CD14-positive monocyte (primary cell): ENCODE measurements at regions not wholly inside any gene's neighbourhood (a gene's known extent, or its start where the extent isn't known, plus 50 kb on each side); places are given as distances from the start of the nearest gene placed in this dataset.

ENCODE experiments used
- DNase-seq, 3 donors: peaks; one replicate each; pipeline ENCODE4 v3.0.0-alpha.2; 2011 to 2022
- H2AFZ ChIP-seq: 2 replicates; pipeline ENCODE4 v1.6.0; 2012; ENCODE audit warnings: mild to moderate bottlenecking, low read depth, low read length, inconsistent platforms; ENCODE audit not compliant: insufficient read depth, poor library complexity, severe bottlenecking
- H3K27ac ChIP-seq, 2 donors: 1 replicate in 1 of 2; 2 replicates in 1 of 2; pipeline ENCODE4 v1.5.1; 2012 to 2013; ENCODE audit warnings: low read length in 2 of 2, control low read depth in 1 of 2, inconsistent platforms in 1 of 2, low read depth in 1 of 2, mild to moderate bottlenecking in 1 of 2
- H3K27me3 ChIP-seq, 2 donors: one replicate each; pipeline versions ENCODE4 v1.6.0 to v1.6.1; 2011 to 2013; ENCODE audit warnings: low read length in 2 of 2; ENCODE audit not compliant: control insufficient read depth in 2 of 2, insufficient read depth in 2 of 2
- H3K36me3 ChIP-seq, 2 donors: replicated peaks in 1 of 2; 1 replicate in 1 of 2; 2 replicates in 1 of 2; pipeline versions ENCODE4 v1.5.1 to v1.6.1; 2012 to 2013; ENCODE audit warnings: low read length in 2 of 2, control low read depth in 1 of 2, inconsistent platforms in 1 of 2, mild to moderate bottlenecking in 1 of 2; ENCODE audit not compliant: insufficient read depth in 2 of 2, control insufficient read depth in 1 of 2
- H3K4me1 ChIP-seq, 2 donors: 1 replicate in 1 of 2; 2 replicates in 1 of 2; pipeline versions ENCODE4 v1.5.1 to v1.6.1; 2012 to 2013; ENCODE audit warnings: low read length in 2 of 2, control low read depth in 1 of 2, inconsistent platforms in 1 of 2, mild to moderate bottlenecking in 1 of 2, moderate library complexity in 1 of 2; ENCODE audit not compliant: insufficient read depth in 2 of 2, control insufficient read depth in 1 of 2
- H3K4me2 ChIP-seq: replicated peaks from 2 replicates; pipeline ENCODE3; 2012; ENCODE audit warnings: low read length, moderate library complexity, mild to moderate bottlenecking; ENCODE audit not compliant: poor library complexity, severe bottlenecking; ENCODE audit errors: extremely low read depth
- H3K4me3 ChIP-seq, 3 experiments: fragments of 200-600 bp in 1 of 3; sonication (generic) in 1 of 3; replicated peaks in 1 of 3; 1 replicate in 2 of 3; 2 replicates in 1 of 3; pipeline ENCODE4 v1.5.1; 2011 to 2013; ENCODE audit warnings: low read length in 3 of 3, mild to moderate bottlenecking in 3 of 3, control low read depth in 2 of 3, low read depth in 2 of 3, inconsistent platforms in 1 of 3, moderate library complexity in 1 of 3
- H3K79me2 ChIP-seq: 2 replicates; pipeline ENCODE4 v1.6.0; 2012; ENCODE audit warnings: mild to moderate bottlenecking, control low read depth, inconsistent platforms, low read length, moderate library complexity; ENCODE audit not compliant: insufficient read depth
- H3K9ac ChIP-seq: 2 replicates; pipeline ENCODE4 v1.6.0; 2017; ENCODE audit warnings: low read length, mild to moderate bottlenecking; ENCODE audit not compliant: insufficient read depth, poor library complexity, severe bottlenecking
- H3K9me3 ChIP-seq, 2 donors: replicated peaks in 1 of 2; 1 replicate in 1 of 2; 2 replicates in 1 of 2; pipeline versions ENCODE4 v1.5.1 to v1.6.1; 2012 to 2013; ENCODE audit warnings: low read length in 2 of 2, control low read depth in 1 of 2; ENCODE audit not compliant: control insufficient read depth in 1 of 2, insufficient read depth in 1 of 2
- H4K20me1 ChIP-seq: 2 replicates; pipeline ENCODE4 v1.6.0; 2012; ENCODE audit warnings: mild to moderate bottlenecking, low read length, control low read depth, moderate library complexity; ENCODE audit not compliant: insufficient read depth
- H3K27ac Mint-ChIP-seq, 7 donors: one replicate each; pipeline ENCODE4 v1.8.0; 2020; ENCODE audit warnings: mild to moderate bottlenecking in 7 of 7, mixed read lengths in 7 of 7, moderate library complexity in 6 of 7, inconsistent platforms in 2 of 7
- H3K27me3 Mint-ChIP-seq, 3 donors: one replicate each; pipeline ENCODE4 v1.8.0; 2021 to 2022; ENCODE audit warnings: low read depth in 3 of 3, mild to moderate bottlenecking in 3 of 3, mixed read lengths in 3 of 3, moderate library complexity in 3 of 3, inconsistent platforms in 1 of 3
- H3K36me3 Mint-ChIP-seq, 2 donors: one replicate each; pipeline ENCODE4 v1.8.0; 2020; ENCODE audit warnings: mixed read lengths in 2 of 2, inconsistent platforms in 1 of 2, mild to moderate bottlenecking in 1 of 2
- H3K4me1 Mint-ChIP-seq: one replicate; pipeline ENCODE4 v1.8.0; 2020; ENCODE audit warnings: mild to moderate bottlenecking, mixed read lengths
- H3K4me3 Mint-ChIP-seq, 2 donors: one replicate each; pipeline ENCODE4 v1.8.0; 2020; ENCODE audit warnings: mild to moderate bottlenecking in 2 of 2, mixed read lengths in 2 of 2, moderate library complexity in 1 of 2
- H3K9me3 Mint-ChIP-seq, 7 donors: one replicate each; pipeline ENCODE4 v1.8.0; 2020 to 2022; ENCODE audit warnings: mixed read lengths in 7 of 7, mild to moderate bottlenecking in 6 of 7, moderate library complexity in 6 of 7, inconsistent platforms in 2 of 7
- WGBS: methylation state at CpG from one replicate; pipeline ENCODE4 v1.1.5; 2013; ENCODE audit warnings: missing lambda C conversion rate; ENCODE audit not compliant: insufficient coverage; 5-methylcytosine and 5-hydroxymethylcytosine counted together
- intact Hi-C, 2 donors: fragments of 100-400 bp; cut with micrococcal nuclease; formaldehyde crosslinking; loops; one replicate each; pipeline versions ENCODE4 v1.15.0 to v1.15.1; 2023
- TF ChIP-seq, protein P1 (sequence below): fragments of 200-600 bp; IDR thresholded peaks from one replicate; pipeline ENCODE4 v1.8.0; 2022; ENCODE audit warnings: antibody characterized with exemption, mild to moderate bottlenecking

DNA sequence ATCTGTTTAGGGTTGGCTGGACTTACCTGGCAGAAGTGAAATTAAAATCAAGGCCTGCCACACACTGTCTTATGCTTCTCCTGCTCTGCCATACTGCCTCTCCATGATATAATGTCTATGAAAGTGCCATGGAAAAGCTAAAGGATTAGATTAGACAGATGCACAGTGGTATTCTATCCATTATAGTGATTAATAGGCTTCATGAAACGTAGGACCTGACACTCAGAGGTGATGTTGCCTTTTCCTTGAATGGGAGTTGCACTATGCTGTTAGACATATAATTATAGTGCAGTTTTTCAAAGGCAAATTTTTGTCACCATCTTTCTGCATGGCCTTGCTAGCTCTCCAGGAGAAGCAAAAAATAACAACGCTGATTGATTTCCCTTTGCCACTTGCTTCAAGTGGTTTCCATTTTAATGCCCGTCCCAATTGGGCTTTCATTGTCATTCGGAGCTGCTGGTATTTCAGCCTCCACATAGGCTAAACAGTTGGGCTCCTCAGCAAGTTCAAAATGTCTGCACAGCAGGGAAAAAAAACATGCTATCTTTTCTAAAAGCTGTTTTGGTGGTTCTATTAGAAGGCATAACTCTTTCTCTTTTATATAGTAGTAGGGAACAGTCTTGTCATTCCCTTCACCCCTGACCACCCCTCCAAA, 502.8 kb upstream of the GOT2 start:
- Histone ChIP-seq H3K27ac (no peak overlapping the region), H3K79me2 (no peaks in the 10 kb centered on the region), H3K4me2 (no peak overlapping the region), H3K9ac (no peak overlapping the region), H3K36me3 (no peaks in the 10 kb centered on the region), H3K4me3 (no peak overlapping the region), H3K4me1 (no peaks in the 10 kb centered on the region), H4K20me1 (no peaks in the 10 kb centered on the region), H2AFZ (no peak overlapping the region), H3K27me3 (no peaks in the 10 kb centered on the region), H3K9me3 (no peaks in the 10 kb centered on the region)
- no peak overlapping the region for H3K27ac Mint-ChIP-seq
- DNase-seq: no peak
- no peak overlapping the region for H3K4me3 Mint-ChIP-seq
- no peaks in the 10 kb centered on the region for H3K27me3 Mint-ChIP-seq
- no peaks in the 10 kb centered on the region for H3K36me3 Mint-ChIP-seq
- intact Hi-C loops: no loop called here
- 80% methylated on average over 2 of the region's 4 CpGs for WGBS
- H3K9me3 Mint-ChIP-seq: peaks cover 0 to 6% (median 2%) of the 10 kb centered on the region in 7 donors
- peaks cover 5% of the 10 kb centered on the region for H3K4me1 Mint-ChIP-seq
- TF ChIP-seq, protein P1, sequence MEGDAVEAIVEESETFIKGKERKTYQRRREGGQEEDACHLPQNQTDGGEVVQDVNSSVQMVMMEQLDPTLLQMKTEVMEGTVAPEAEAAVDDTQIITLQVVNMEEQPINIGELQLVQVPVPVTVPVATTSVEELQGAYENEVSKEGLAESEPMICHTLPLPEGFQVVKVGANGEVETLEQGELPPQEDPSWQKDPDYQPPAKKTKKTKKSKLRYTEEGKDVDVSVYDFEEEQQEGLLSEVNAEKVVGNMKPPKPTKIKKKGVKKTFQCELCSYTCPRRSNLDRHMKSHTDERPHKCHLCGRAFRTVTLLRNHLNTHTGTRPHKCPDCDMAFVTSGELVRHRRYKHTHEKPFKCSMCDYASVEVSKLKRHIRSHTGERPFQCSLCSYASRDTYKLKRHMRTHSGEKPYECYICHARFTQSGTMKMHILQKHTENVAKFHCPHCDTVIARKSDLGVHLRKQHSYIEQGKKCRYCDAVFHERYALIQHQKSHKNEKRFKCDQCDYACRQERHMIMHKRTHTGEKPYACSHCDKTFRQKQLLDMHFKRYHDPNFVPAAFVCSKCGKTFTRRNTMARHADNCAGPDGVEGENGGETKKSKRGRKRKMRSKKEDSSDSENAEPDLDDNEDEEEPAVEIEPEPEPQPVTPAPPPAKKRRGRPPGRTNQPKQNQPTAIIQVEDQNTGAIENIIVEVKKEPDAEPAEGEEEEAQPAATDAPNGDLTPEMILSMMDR: no peak

DNA sequence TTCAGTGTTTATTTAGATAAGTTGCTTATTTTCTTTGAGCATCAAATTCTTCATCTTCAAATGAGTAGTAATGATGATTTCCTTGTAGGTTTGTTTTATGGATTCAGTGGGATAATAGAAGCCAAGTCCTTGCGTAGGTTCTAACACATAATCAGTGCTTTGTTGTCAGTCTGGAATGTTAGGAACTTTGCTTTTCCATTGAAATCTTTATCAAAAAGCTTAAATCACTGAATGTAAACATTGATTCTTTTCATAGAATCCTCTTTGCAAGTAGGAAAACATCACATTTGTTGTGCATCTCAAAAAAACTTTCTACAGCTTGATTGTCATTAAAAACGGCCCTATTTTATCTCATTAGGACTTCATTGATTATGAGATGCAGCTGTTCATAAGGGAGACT, 490.3 kb upstream of the GOT2 start:
- H3K4me3 ChIP-seq: no peak overlapping the region
- no peaks in the 10 kb centered on the region for H3K4me1 ChIP-seq
- H3K36me3 ChIP-seq: no peaks in the 10 kb centered on the region
- no peaks in the 10 kb centered on the region for H3K4me1 Mint-ChIP-seq
- TF ChIP-seq, protein P1: no peak
- peaks cover 0 to 2% (median 2%) of the 10 kb centered on the region in 3 donors for H3K27me3 Mint-ChIP-seq
- no peak overlapping the region for H3K27ac ChIP-seq
- no CpG with 5 or more reads among the region's 2 CpGs for WGBS
- H3K4me3 Mint-ChIP-seq: no peak overlapping the region
- no peak overlapping the region for H3K9ac ChIP-seq
- H2AFZ ChIP-seq: no peak overlapping the region
- no peaks in the 10 kb centered on the region for H3K27me3 ChIP-seq
- H4K20me1 ChIP-seq: no peaks in the 10 kb centered on the region
- no peak overlapping the region for H3K4me2 ChIP-seq
- H3K79me2 ChIP-seq: no peaks in the 10 kb centered on the region
- H3K36me3 Mint-ChIP-seq: no peaks in the 10 kb centered on the region
- H3K9me3 ChIP-seq: peaks cover 0 to 5% of the 10 kb centered on the region in 2 donors
- no peak overlapping the region for H3K27ac Mint-ChIP-seq
- intact Hi-C loops: no loop called here
- peaks cover 0 to 5% (median 3%) of the 10 kb centered on the region in 7 donors for H3K9me3 Mint-ChIP-seq
- no peak for DNase-seq
